Left renal pelvis (tissue), 4 donors: ENCODE measurements at regions not wholly inside any gene's neighbourhood (a gene's known extent, or its start where the extent isn't known, plus 50 kb on each side); places are given as distances from the start of the nearest gene placed in this dataset.
"Not testable (repeated sequence)": the region's sequence is repeated elsewhere in the genome, so short reads cannot be mapped to it uniquely, and the experiment has no call there.

Experiments
- DNase-seq, 4 donors: peaks; one replicate each; pipeline ENCODE4 v3.0.0-alpha.2; 2013; ENCODE audit warnings: low read depth in 4 of 4, low spot score in 3 of 4

- DNase-seq, result no peak
Measured at GRCh38 chr7:153185936-153186335, 426.4 kb downstream of the ACTR3B start.

DNA sequence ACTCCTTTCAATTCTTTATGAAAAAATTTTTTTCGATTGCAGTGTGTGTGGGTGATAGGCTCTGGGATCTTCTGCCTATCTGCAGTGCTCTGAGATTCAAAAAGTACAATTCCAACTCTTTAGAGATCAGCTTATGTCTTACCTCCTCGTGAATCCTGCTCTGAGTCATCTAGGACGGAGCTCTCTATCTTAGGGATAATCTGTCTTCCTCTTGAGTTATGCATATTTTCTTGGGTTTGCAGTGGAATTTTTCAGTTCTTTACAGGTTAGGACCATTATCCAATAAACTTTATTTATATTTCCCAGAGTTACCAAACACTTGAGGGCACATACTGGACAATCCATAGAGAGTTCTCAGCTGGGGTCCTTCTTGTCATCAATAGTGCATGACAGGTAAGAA lies 428.6 kb downstream of the ACTR3B start:
- no peak for DNase-seq

- DNase-seq, result no peak
Measured at GRCh38 chr7:153188630-153189029, 429.1 kb downstream of the ACTR3B start.

GRCh38 chr7:153190452-153190851 lies 430.9 kb downstream of the ACTR3B start:
- no peak for DNase-seq

DNA sequence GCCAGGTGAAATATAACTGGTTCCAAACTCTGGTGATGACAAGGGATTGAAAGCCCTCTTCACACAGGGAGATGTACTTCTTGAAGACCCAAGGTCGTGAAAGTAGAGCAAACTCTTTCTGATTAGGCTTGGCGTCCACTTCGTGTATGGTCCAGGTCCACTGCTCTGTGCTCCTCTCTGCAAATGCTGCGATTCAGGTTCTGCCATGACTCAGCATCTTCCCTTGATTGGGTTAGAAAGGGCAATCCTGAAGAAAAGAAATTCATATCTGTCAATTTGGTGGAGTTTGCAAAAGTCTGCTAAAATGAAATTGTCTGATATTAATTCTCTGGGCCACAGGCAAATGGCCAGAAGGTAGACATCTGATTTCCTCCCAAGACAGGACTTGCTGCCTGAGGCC lies 431.4 kb downstream of the ACTR3B start:
- no peak for DNase-seq

DNA sequence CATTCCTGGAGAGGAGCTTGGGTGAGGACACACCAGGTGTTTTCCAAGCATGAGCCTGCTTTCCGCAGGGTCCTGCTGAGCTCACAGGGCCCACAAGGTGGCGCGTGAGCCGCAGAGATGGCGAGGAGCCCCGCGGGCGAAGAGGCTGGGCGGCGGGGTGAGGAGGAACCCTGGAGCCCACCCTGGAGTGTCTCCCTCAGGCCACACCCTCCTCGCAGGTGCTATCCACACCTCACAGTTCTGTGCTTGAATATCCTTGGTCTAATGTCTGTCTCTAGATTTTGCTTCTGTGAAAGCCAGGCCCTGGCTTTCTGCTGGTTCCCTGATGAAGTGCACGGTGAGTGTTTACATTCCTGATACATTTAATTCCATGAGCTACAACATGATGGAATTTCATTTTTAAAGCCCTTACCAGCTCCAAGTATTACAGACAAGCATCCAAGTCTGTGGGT lies 433.6 kb downstream of the ACTR3B start:
- peak in 3 of 4 donors; percentile 16 to 27 (median 19) for DNase-seq

GRCh38 chr7:153217032-153217431 lies 457.5 kb downstream of the ACTR3B start:
- DNase-seq, result no peak

GRCh38 chr7:153224890-153225289 lies 465.3 kb downstream of the ACTR3B start:
- DNase-seq, result no peak

GRCh38 chr7:153245136-153245535 lies 485.6 kb downstream of the ACTR3B start:
- DNase-seq, result not testable (repeated sequence)

DNA sequence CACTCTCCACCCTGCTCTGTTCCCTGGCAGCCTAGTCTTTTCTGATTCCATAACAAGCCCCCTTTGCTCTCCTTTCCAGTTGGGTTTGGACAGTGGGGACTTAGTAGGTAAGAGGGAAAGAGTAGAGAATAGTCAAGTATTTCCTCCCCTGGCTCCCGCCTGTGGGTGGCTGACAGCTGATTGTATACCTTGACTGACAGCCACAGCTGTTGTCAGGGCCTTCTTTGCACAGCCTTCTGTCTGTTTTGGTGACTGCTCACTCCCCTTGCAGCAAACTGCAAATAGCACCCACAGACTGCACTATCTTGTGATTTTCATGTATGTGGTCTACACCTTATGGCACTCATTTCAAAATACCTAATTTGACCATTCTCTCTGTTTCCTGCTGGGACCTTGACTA lies 486.3 kb downstream of the ACTR3B start:
- DNase-seq, result no peak

- DNase-seq, result no peak
Measured at GRCh38 chr7:153247926-153248325, 488.4 kb downstream of the ACTR3B start.

- no peak for DNase-seq
Measured at GRCh38 chr7:153258686-153259085, 499.1 kb downstream of the ACTR3B start.

DNA sequence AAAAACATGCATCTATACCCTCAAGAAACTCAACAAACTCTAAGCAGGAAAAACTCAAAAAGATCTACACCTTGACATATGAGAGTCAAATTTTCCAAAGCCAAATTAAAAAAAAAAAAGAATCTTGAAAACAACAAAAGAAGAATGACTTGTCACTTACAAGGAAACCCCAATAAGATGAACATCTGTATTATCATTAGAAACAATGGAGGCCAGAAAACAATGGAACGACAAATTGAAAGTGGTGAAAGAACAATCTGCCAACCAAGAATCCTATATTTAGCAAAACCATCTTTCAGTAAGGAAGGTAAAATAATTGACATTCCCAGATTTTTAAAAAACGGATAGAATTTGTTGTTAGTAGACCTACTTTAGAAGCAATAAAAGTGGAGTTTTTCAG lies 516.8 kb downstream of the ACTR3B start:
- DNase-seq, result no peak

GRCh38 chr7:153286763-153287162 lies 527.2 kb downstream of the ACTR3B start:
- no peak for DNase-seq

- DNase-seq, result no peak
Measured at GRCh38 chr7:153290066-153290465, 530.5 kb downstream of the ACTR3B start.

GRCh38 chr7:153297141-153297540 lies 537.6 kb downstream of the ACTR3B start:
- DNase-seq, result no peak

GRCh38 chr7:153301936-153302335 lies 542.4 kb downstream of the ACTR3B start:
- no peak for DNase-seq

DNA sequence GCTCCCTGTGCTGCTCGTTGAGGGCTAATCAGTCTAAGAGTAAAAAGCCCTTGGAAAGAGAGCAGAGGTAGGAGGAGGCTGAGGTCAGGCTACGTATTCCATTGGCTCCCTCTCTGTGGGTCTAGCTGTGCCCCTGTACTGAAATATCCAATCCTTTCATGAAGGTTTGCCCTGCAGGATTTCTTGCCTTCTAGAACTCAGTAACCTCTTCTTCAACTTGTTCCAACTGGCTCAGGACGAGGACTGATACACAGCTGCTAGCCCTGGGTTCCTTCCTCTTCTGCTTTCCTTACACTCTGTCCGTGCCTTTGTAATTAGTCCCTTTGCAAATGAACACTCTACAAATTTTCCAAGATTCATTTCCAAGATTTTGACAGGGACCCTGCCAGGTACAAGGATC lies 560.5 kb downstream of the ACTR3B start:
- DNase-seq, result no peak

- DNase-seq, result no peak
Measured at GRCh38 chr7:153320681-153321080, 561.1 kb downstream of the ACTR3B start.

- no peak for DNase-seq
Measured at GRCh38 chr7:153322991-153323390, 563.4 kb downstream of the ACTR3B start.

- DNase-seq, result no peak
Measured at GRCh38 chr7:153324094-153324493, 564.5 kb downstream of the ACTR3B start.

DNA sequence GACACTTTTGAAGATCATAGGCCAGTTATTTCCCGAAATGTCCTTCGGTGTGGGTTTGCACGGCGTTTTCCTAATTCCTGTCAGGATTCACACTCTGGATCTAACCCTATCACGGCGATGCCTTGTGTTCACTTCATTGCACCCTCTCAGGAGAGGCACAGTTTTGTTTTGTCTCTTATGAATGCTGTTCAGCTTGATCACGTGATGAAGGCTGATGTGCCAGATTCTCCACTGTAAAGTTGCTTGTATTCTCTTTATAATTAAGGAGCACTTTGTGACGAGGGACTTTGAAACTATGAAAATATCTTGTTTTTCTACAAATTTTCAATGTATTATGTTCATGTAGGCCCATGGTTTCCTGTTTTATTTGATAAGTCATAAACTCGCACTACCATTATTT lies 568.1 kb downstream of the ACTR3B start:
- DNase-seq, result no peak

DNA sequence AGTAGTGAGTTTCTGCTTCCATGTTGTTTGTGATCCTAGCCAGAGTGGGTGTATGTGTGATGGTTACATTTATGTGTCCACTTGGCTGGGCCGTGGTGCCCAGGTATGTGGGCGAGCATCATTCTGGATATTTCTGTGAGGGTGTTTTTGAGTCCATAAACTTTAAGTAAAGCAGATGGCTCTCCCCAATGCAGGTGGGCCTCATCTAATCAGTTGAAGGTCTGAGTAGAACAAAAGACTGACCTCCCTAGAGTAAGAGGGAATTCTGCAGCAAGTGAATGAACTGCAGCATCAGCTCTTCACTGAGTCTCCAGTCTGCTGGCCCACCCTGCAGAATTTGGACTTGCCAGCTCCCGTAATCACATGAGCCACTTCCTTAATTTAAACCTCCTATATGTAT lies 571.9 kb downstream of the ACTR3B start:
- no peak for DNase-seq

DNA sequence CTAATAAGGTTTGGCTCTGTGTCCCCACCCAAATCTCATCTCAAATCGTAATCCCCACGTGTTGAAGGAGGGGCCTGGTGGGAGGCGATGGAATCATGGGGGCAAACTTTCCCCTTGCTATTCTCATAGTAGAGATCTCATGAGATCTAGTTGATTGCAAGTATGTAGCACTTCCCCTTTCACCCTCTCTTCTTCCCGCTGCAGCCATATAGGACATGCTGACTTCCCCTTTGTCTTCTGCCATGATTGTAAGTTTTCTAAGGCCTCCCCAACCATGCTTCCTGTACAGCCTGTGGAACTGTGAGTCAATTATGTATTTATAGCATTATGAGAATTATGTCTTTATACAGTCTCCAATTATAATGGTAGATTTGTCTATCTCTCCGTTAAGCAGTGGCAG lies 594.5 kb downstream of the ACTR3B start:
- no peak for DNase-seq
